GM21447 (cell line): ENCODE measurements at regions not wholly inside any gene's neighbourhood (a gene's known extent, or its start where the extent isn't known, plus 50 kb on each side); places are given as distances from the start of the nearest gene placed in this dataset.

Experiments
- ATAC-seq: cut with Tn5 transposase; IDR thresholded peaks from one replicate; pipeline ENCODE4 v1.9.1; 2021; ENCODE audit not compliant: unreplicated experiment

DNA sequence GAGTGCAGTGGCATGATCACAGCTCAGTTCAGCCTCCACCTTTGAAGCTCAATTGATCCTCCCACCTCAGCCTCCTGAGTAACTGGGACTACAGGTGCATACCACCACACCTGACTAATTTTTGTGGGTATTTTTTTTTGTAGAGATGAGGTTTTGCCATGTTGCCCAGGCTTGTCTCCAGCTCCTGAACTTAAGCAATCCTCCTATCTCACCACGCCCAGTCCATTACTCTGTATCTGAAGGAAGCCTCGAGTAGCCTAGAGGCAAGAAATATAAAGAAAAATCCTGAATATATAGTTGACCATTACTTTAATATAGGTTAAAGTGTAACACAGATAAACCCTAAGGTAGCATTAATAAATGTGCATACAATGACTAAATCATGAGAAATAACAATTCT is 686.8 kb upstream of the PIK3C3 start:
- no peak for ATAC-seq

GRCh38 chr18:41266616-41267015 is 688.4 kb upstream of the PIK3C3 start:
- no peak for ATAC-seq

- ATAC-seq: no peak
These were observed 688.8 kb upstream of the PIK3C3 start for GRCh38 chr18:41266204-41266603.

DNA sequence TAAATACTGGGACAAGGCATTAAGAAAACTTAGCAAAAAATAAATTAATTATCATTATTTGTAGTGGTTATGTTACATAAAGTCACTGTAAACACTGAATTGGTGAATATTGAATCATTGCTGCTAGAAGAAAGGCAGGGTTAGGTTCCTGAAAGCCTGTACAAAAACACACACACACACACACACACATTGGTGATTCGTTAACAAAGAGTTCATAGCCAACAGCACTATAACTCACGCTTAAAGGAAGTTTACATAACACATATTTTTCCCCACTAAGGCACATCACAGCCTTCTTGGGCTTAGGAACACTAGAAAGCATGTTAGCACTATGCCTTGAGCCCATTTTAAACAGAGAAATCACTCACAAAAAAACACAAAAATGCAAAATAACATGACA is 690.0 kb upstream of the PIK3C3 start:
- no peak for ATAC-seq

DNA sequence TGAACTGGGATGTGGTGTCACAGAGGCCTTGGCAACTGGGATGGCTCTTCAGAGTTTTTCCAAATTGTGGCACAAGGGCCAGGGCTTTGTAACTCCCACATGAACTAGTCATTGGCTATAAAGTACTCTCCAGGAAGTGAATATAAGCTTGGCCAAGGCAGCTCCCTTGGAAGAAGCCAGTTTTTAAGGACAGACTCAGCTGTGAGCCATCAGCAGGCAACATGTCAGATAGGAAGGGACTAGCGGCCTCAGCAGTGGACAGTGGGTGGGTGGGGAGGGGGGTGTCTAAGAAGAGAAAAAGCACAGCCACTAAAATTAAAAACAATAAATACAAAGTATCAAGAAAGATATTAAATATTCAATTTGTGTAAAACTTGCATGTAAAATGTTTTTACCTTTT is 691.1 kb upstream of the PIK3C3 start:
- ATAC-seq: no peak

DNA sequence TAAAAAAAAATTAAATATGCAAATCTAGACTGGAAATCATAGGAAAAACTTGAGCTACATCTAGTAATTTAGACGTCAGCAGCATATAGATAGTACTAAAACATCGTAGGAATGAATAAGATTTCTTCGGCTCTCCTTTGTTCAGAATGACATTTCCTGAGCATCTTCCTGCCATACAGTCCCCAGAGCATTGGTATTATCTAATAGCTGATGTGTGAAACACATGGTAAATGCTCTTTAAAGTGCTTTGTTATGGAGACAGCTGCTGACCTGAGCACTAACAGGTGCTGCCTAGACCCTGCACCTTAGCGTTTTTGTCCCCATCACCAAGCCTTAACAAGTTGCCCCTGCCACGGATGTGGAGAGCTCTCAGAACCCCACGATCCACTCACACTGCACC is 692.3 kb upstream of the PIK3C3 start:
- ATAC-seq: no peak

- no peak for ATAC-seq
These were observed 710.4 kb upstream of the PIK3C3 start for GRCh38 chr18:41244591-41245037.

GRCh38 chr18:41237317-41237716 is 717.7 kb upstream of the PIK3C3 start:
- ATAC-seq: no peak

- no peak for ATAC-seq
These were observed 723.4 kb upstream of the PIK3C3 start for GRCh38 chr18:41231681-41232080.

DNA sequence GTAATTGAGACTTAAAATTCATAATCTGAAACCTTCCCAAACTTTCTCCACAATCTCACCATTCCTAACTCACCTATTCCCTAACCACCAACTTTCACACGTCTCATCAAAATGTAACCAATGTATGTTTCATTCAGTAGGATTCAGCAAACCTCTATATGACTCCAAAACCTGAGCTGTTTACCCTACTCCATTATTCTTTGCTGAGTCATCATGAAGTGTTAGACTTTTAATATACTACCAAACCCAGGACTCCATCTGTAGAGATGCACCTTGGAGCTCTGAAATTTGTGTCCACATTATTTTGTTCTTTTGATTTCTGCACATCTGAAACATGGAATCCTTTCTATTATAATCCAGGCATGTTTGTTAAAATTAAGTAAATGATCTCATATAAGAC is 727.0 kb upstream of the PIK3C3 start:
- ATAC-seq: no peak

DNA sequence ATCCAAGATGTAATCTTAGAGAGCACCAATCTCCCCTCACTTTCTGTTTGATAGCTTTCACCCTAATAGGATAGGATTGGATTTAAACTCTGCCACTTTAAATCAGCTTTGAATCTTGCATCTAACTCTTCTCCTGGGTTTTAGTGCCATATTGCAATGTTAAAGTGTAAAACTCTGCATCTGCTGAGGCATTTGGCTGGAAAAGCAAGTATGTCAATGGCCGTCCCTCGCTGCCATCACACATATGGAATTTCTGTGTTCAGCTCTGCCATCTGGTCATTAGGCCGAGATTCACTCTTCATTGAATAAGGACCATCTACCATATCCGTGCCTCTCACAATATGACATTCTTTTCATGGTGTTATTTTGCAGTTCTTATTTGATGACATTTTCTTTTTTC is 728.1 kb upstream of the PIK3C3 start:
- ATAC-seq: no peak

- ATAC-seq: no peak
These were observed 728.8 kb upstream of the PIK3C3 start for GRCh38 chr18:41226186-41226585.

- no peak for ATAC-seq
These were observed 738.6 kb upstream of the PIK3C3 start for GRCh38 chr18:41216341-41217003.

- ATAC-seq: no peak
These were observed 747.3 kb upstream of the PIK3C3 start for GRCh38 chr18:41207706-41208105.

DNA sequence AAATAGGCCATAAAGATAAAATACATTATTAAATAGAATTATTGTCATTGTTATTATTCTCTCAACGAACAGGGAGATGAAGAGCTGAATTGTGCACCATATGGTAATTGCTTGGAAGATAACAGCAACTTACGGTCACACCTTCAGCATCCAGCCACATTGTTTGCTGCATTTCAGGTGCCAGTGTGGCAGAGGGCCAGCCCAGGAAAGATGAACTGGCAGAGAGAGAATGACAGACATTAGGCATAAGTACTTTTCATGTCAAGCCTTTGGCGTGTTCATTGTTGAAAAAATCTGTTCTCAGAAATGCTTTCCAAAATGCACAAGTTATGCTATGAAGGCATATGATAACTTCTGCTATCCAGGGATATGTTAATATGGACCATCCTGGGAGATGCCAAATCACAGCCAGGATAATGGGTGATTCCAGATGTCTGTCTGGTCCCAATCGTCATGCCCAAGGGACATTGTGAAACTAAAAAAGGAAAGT is 748.6 kb upstream of the PIK3C3 start:
- ATAC-seq: no peak

GRCh38 chr18:41199212-41199611 is 755.8 kb upstream of the PIK3C3 start:
- no peak for ATAC-seq

DNA sequence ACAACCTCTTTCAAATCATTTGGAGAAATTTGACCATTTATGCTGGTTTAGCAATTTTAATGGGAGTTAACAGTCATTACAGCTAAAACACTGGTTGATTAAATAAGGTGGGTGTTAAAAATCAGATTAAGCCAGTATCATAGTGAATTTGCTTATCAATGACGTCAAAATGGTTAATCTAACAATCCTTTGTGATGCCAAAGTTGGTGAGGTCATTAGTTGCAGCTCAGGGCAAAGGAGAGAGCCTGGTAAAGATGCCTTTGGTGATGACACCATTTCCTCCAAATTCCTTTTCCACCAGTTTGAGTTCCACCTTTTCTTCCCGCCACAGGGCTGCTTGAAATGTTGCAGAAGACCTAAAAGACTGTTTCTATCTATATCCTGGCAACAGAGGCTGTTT is 757.1 kb upstream of the PIK3C3 start:
- no peak for ATAC-seq

DNA sequence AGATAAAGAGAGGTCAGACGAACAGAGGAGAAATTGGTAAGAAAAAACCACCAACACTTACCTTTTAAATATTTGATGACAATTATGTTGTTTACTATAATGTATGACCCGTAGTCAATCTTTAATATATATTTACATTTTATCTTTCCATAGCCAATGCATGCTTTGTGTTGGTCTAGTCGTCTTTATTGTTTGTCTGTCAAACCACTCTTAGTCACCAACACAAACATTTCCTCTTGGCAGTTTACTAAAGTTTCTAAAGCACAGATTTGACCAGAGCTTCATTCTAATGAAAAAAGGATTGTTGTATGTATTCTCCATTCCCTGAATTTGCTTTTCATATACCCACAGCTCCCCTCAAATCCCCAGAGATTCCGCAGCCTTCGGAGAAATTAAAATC is 784.7 kb upstream of the PIK3C3 start:
- ATAC-seq: no peak

GRCh38 chr18:41165625-41166024 is 789.4 kb upstream of the PIK3C3 start:
- no peak for ATAC-seq

GRCh38 chr18:41162781-41163180 is 792.3 kb upstream of the PIK3C3 start:
- no peak for ATAC-seq

GRCh38 chr18:41162191-41162590 is 792.8 kb upstream of the PIK3C3 start:
- no peak for ATAC-seq

DNA sequence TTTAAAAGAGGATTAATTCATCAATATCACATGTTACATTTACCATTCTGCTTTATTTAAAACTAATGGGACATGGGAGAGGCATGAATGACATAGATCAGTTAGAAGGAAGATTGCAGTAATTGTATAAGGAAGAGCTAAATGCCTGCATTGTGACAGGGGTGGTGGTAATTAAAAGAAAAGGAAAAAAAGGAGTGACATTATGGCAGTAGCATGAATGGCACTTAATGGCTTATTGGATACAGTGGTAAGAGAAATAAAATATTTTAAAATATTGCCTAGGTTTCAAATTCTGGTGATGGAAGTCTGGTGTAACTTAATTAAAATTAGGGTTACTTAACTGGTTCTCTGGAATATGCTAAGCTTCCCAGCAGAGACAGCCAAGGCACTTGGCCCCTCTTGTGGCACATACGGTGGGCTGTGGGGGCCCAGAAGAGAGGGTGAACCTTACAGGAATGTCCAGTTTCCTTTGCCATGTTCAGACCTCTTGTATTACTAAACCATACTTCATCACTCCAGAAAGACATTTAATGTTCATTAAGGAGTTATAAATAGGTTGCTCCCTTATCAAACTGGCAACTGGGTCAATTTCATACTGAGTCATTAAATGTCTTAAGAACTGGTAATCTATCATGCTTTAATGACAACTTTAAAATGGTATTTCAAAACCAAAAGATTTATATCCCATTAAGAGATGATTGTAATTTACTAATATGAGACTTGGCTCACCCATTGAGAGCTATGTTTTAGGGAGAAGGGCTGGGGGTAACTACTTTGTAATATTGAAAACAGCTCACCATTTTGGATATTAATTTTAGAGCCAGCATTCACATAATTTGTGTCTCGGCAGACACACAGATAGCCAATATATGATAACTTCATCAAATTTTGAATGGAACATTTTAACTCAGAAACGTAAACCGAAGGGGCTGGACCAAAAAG is 798.9 kb upstream of the PIK3C3 start:
- ATAC-seq: no peak
